GM12878 (cell line): ENCODE measurements at regions not wholly inside any gene's neighbourhood (a gene's known extent, or its start where the extent isn't known, plus 50 kb on each side); places are given as distances from the start of the nearest gene placed in this dataset.

Source experiments
- ATAC-seq: fragments of 200-7000 bp; cut with Tn5 transposase; 3 replicates; pipeline ENCODE4 v1.9.1; 2020; ENCODE audit warnings: mild to moderate bottlenecking, moderate library complexity
- BruUV-seq: library from RNA; stranded (reverse); fragments of 400-500 nt; replicated peaks from 2 replicates; lab custom pipeline; 2021; lab: Mats Ljungman, UMichigan
- CTCF ChIA-PET: fragments of 300-600 bp; sonication (Branson Sonifier 250); formaldehyde crosslinking; extraction: SDS; loops from one replicate; lab custom pipeline; 2021; ENCODE audit warnings: inconsistent platforms; lab: Yijun Ruan, JAX
- POLR2A ChIA-PET: fragments of 350-600 bp; formaldehyde crosslinking; extraction: SDS; loops from one replicate; lab custom pipeline; 2021; ENCODE audit warnings: inconsistent platforms; lab: Charles Lee
- RAD21 ChIA-PET: fragments of 300-600 bp; sonication (Branson Sonifier 250); formaldehyde crosslinking; loops from one replicate; lab custom pipeline; 2023; ENCODE audit warnings: antibody characterized with exemption; ENCODE audit not compliant: unreplicated experiment; lab: Charles Lee
- SMC1A ChIA-PET: fragments of 300-600 bp; sonication (Branson Sonifier 250); formaldehyde crosslinking; loops from one replicate; lab custom pipeline; 2023; ENCODE audit not compliant: unreplicated experiment, uncharacterized antibody; lab: Charles Lee
- DNase-seq: peaks from one replicate; pipeline ENCODE4 v3.0.0-alpha.2; 2011; ENCODE audit warnings: low read depth, low spot score
- FAIRE-seq: peaks from 3 replicates; lab custom pipeline; 2011; peaks lifted over from hg19 to GRCh38; lab: Jason Lieb, UNC
- H2AFZ ChIP-seq: 2 replicates; pipeline ENCODE4 v1.6.0; 2011; ENCODE audit warnings: low read depth, low read length, control low read depth; ENCODE audit not compliant: control insufficient read depth
- H3K27ac ChIP-seq: 2 replicates; pipeline ENCODE4 v1.5.1; 2011; ENCODE audit warnings: control low read depth; ENCODE audit not compliant: control insufficient read depth, insufficient read depth
- H3K27me3 ChIP-seq, 2 experiments: replicated peaks in 1 of 2; 2 replicates each; pipeline versions ENCODE4 v1.6.0 to v1.6.1; 2011; ENCODE audit warnings: low read length in 1 of 2; ENCODE audit not compliant: control insufficient read depth in 2 of 2, insufficient read depth in 2 of 2
- H3K36me3 ChIP-seq, 2 experiments: 2 replicates each; pipeline ENCODE4 v1.5.1; 2011; ENCODE audit warnings: low read length in 1 of 2; ENCODE audit not compliant: control insufficient read depth in 2 of 2, insufficient read depth in 2 of 2
- H3K4me1 ChIP-seq: 2 replicates; pipeline ENCODE4 v1.6.1; 2011; ENCODE audit warnings: mild to moderate bottlenecking, low read length, moderate library complexity, mixed read lengths; ENCODE audit not compliant: control insufficient read depth, insufficient read depth
- H3K4me2 ChIP-seq: 2 replicates; pipeline ENCODE4 v1.6.0; 2011; ENCODE audit warnings: control low read depth; ENCODE audit not compliant: control insufficient read depth, insufficient read depth
- H3K4me3 ChIP-seq: fragments of 200-600 bp; sonication (generic); 2 replicates; pipeline ENCODE4 v1.5.1; 2016
- H3K79me2 ChIP-seq: 2 replicates; pipeline ENCODE4 v1.6.0; 2011; ENCODE audit warnings: low read length; ENCODE audit not compliant: control insufficient read depth, insufficient read depth
- H3K9ac ChIP-seq: 2 replicates; pipeline ENCODE4 v1.8.0; 2011; ENCODE audit warnings: low read length, control low read depth, mixed read lengths; ENCODE audit not compliant: control insufficient read depth, insufficient read depth
- H3K9me3 ChIP-seq: replicated peaks from 3 replicates; pipeline ENCODE4 v1.5.1; 2011; ENCODE audit warnings: mild to moderate bottlenecking, low read length; ENCODE audit not compliant: control insufficient read depth, insufficient read depth
- H4K20me1 ChIP-seq: 2 replicates; pipeline ENCODE4 v1.6.0; 2011; ENCODE audit not compliant: control insufficient read depth, insufficient read depth
- ATF7 ChIP-seq: fragments of 450-650 bp; IDR thresholded peaks from 2 replicates; pipeline ENCODE4 v1.6.1; 2016; ENCODE audit warnings: low read depth, mild to moderate bottlenecking
- CHD1 ChIP-seq: IDR thresholded peaks from 2 replicates; pipeline ENCODE4 v1.6.1; 2012; ENCODE audit warnings: low read depth, low read length, improper control_type of control experiment
- CHD4 ChIP-seq: fragments of 200-600 bp; sonication (generic); IDR thresholded peaks from 2 replicates; pipeline ENCODE4 v1.6.1; 2016; ENCODE audit warnings: mild to moderate bottlenecking
- IKZF1 ChIP-seq: fragments of 450-650 bp; conservative IDR thresholded peaks from 2 replicates; pipeline ENCODE4 v1.6.1; 2017; ENCODE audit warnings: antibody characterized with exemption, mild to moderate bottlenecking
- SMARCA5 ChIP-seq: fragments of 450-650 bp; IDR thresholded peaks from 2 replicates; pipeline ENCODE4 v1.6.1; 2017; ENCODE audit warnings: mild to moderate bottlenecking
- STAT3 ChIP-seq: IDR thresholded peaks from 2 replicates; pipeline ENCODE4 v1.6.1; 2011; ENCODE audit warnings: low read depth, low read length, improper control_type of control experiment
- TCF3 ChIP-seq: IDR thresholded peaks from 2 replicates; pipeline ENCODE4 v1.6.1; 2012; ENCODE audit warnings: low read depth, mild to moderate bottlenecking, low read length, borderline replicate concordance; ENCODE audit not compliant: insufficient read depth
- ZNF217 ChIP-seq: fragments of 450-650 bp; IDR thresholded peaks from 2 replicates; pipeline ENCODE4 v1.6.1; 2017; ENCODE audit warnings: antibody characterized with exemption, mild to moderate bottlenecking
- WGBS: methylation state at CpG from one replicate; pipeline ENCODE4 v1.1.6; 2016; ENCODE audit warnings: low lambda C conversion rate; ENCODE audit not compliant: insufficient replicate concordance, insufficient coverage; ENCODE audit errors: missing lambda C conversion rate; 5-methylcytosine and 5-hydroxymethylcytosine counted together
- in situ Hi-C: fragments of 300-500 bp; cut with MboI; formaldehyde crosslinking; loops from 9 replicates; pipeline ENCODE4 v1.14.3; 2018; ENCODE audit warnings: mixed read lengths
- intact Hi-C: fragments of 100-400 bp; cut with micrococcal nuclease; formaldehyde crosslinking; loops from one replicate; pipeline ENCODE4 v1.14.2; 2022; ENCODE audit not compliant: unreplicated experiment
- TF ChIP-seq, protein P1 (sequence below): IDR thresholded peaks from 2 replicates; pipeline ENCODE4 v1.6.1; 2012; ENCODE audit warnings: low read depth, low read length, improper control_type of control experiment
- TF ChIP-seq, protein P2 (sequence below): fragments of 450-650 bp; formaldehyde crosslinking; IDR thresholded peaks from 2 replicates; pipeline ENCODE4 v1.4.0; 2022; ENCODE audit warnings: mild to moderate bottlenecking, moderate library complexity
- TF ChIP-seq, protein P3 (sequence below): fragments of 450-650 bp; IDR thresholded peaks from 2 replicates; pipeline ENCODE4 v1.6.1; 2017; ENCODE audit warnings: low read depth, mild to moderate bottlenecking, moderate library complexity
- TF ChIP-seq, protein P4 (sequence below): fragments of 450-650 bp; IDR thresholded peaks from 2 replicates; pipeline ENCODE4 v1.6.1; 2016; ENCODE audit warnings: mild to moderate bottlenecking
- TF ChIP-seq, protein P5 (sequence below): fragments of 450-650 bp; IDR thresholded peaks from 2 replicates; pipeline ENCODE4 v1.6.1; 2017; ENCODE audit warnings: mild to moderate bottlenecking, moderate library complexity

DNA sequence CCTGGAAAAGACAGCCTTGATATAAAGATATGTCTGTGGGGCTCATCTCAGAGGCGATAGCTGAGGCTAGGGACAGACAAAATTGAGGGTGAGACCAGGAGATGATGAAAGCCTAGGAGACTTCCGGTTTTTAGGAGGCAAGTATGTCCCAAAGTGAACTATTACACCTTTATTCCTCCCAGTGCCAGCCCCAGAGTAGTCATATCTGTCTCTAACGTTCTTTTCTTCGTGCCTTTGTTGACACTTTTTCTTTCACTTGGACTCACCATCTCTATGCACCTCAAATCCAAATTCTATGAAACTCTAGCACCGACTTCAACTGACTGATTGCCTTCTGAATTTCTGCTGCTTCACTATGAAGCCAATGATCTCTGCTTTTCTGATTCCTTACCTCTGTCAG is 93.8 kb upstream of the RASGRP1 start (continued):
- TF ChIP-seq, protein P1, sequence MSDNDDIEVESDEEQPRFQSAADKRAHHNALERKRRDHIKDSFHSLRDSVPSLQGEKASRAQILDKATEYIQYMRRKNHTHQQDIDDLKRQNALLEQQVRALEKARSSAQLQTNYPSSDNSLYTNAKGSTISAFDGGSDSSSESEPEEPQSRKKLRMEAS: no peak
- TF ChIP-seq ATF7 (no peak), SMARCA5 (no peak), CHD4 (no peak), ZNF217 (no peak)
- TF ChIP-seq, protein P2, sequence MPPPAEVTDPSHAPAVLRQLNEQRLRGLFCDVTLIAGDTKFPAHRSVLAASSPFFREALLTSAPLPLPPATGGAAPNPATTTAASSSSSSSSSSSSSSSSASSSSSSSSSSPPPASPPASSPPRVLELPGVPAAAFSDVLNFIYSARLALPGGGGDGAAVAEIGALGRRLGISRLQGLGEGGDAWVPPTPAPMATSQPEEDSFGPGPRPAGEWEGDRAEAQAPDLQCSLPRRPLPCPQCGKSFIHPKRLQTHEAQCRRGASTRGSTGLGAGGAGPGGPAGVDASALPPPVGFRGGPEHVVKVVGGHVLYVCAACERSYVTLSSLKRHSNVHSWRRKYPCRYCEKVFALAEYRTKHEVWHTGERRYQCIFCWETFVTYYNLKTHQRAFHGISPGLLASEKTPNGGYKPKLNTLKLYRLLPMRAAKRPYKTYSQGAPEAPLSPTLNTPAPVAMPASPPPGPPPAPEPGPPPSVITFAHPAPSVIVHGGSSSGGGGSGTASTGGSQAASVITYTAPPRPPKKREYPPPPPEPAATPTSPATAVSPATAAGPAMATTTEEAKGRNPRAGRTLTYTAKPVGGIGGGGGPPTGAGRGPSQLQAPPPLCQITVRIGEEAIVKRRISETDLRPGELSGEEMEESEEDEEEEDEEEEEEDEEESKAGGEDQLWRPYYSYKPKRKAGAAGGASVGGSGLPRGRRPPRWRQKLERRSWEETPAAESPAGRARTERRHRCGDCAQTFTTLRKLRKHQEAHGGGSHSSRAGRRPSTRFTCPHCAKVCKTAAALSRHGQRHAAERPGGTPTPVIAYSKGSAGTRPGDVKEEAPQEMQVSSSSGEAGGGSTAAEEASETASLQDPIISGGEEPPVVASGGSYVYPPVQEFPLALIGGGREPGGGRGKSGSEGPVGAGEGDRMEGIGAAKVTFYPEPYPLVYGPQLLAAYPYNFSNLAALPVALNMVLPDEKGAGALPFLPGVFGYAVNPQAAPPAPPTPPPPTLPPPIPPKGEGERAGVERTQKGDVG: no peak

DNA sequence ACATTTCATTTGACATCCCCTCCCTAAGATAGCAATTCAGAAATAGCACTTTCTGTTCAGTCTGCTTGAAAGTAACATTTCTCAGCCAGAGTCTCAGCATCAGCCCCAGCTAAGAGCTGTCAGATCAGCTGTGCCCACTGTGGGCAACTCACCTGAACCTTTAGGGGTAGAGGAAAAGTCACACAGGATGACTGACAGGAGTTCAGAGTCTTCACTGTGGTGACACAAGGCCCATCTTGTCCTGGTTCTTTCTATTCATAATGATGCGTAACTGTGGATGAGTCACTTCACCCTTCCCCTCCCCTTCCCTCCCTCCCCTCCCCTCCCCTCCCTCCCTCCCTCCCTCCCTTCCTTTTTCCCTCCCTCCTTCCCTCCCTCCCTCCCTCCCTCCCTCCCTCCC is 96.1 kb upstream of the RASGRP1 start:
- H3K27me3 ChIP-seq: no peaks in the 10 kb centered on the region
- H3K4me3 ChIP-seq: no peak overlapping the region
- no peak for TF ChIP-seq CHD1
- no peak for TF ChIP-seq TCF3
- TF ChIP-seq, protein P3, sequence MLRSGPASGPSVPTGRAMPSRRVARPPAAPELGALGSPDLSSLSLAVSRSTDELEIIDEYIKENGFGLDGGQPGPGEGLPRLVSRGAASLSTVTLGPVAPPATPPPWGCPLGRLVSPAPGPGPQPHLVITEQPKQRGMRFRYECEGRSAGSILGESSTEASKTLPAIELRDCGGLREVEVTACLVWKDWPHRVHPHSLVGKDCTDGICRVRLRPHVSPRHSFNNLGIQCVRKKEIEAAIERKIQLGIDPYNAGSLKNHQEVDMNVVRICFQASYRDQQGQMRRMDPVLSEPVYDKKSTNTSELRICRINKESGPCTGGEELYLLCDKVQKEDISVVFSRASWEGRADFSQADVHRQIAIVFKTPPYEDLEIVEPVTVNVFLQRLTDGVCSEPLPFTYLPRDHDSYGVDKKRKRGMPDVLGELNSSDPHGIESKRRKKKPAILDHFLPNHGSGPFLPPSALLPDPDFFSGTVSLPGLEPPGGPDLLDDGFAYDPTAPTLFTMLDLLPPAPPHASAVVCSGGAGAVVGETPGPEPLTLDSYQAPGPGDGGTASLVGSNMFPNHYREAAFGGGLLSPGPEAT: peak; percentile 6; the same call in 1 of the 2 replicates
- TF ChIP-seq, protein P4, sequence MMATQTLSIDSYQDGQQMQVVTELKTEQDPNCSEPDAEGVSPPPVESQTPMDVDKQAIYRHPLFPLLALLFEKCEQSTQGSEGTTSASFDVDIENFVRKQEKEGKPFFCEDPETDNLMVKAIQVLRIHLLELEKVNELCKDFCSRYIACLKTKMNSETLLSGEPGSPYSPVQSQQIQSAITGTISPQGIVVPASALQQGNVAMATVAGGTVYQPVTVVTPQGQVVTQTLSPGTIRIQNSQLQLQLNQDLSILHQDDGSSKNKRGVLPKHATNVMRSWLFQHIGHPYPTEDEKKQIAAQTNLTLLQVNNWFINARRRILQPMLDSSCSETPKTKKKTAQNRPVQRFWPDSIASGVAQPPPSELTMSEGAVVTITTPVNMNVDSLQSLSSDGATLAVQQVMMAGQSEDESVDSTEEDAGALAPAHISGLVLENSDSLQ: peak; percentile 86
- no peak for TF ChIP-seq STAT3
- TF ChIP-seq IKZF1: 0 out of 2 replicates have a peak, but pooled peaks have one; percentile 7
- TF ChIP-seq, protein P5, sequence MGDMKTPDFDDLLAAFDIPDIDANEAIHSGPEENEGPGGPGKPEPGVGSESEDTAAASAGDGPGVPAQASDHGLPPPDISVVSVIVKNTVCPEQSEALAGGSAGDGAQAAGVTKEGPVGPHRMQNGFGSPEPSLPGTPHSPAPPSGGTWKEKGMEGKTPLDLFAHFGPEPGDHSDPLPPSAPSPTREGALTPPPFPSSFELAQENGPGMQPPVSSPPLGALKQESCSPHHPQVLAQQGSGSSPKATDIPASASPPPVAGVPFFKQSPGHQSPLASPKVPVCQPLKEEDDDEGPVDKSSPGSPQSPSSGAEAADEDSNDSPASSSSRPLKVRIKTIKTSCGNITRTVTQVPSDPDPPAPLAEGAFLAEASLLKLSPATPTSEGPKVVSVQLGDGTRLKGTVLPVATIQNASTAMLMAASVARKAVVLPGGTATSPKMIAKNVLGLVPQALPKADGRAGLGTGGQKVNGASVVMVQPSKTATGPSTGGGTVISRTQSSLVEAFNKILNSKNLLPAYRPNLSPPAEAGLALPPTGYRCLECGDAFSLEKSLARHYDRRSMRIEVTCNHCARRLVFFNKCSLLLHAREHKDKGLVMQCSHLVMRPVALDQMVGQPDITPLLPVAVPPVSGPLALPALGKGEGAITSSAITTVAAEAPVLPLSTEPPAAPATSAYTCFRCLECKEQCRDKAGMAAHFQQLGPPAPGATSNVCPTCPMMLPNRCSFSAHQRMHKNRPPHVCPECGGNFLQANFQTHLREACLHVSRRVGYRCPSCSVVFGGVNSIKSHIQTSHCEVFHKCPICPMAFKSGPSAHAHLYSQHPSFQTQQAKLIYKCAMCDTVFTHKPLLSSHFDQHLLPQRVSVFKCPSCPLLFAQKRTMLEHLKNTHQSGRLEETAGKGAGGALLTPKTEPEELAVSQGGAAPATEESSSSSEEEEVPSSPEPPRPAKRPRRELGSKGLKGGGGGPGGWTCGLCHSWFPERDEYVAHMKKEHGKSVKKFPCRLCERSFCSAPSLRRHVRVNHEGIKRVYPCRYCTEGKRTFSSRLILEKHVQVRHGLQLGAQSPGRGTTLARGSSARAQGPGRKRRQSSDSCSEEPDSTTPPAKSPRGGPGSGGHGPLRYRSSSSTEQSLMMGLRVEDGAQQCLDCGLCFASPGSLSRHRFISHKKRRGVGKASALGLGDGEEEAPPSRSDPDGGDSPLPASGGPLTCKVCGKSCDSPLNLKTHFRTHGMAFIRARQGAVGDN: peak; percentile 38; the same call in 1 of the 2 replicates

More for the DNA sequence above, 96.1 kb upstream of the RASGRP1 start:
- no peak for FAIRE-seq
- peak; percentile 67 for ATAC-seq
- ChIA-PET RAD21 (interaction anchor here (1.6 to 22.5 kb wide), 7 partner anchors 7 to 98 kb away, joined by 5 to 737 read pairs (median 29); partner anchors contain the start of gene RASGRP1), CTCF (interaction anchor here (1.0 to 9.4 kb wide), 7 partner anchors 8 to 104 kb away, joined by 3 to 75 read pairs (median 16); no protein-coding TSS in a partner anchor), SMC1A (interaction anchor here (1.9 to 47.0 kb wide), 5 partner anchors 10 to 97 kb away, joined by 6 to 1803 read pairs (median 199); no protein-coding TSS in a partner anchor), POLR2A (interaction anchor here (0.9 to 20.1 kb wide), 9 partner anchors 9 to 97 kb away, joined by 3 to 367 read pairs (median 12); no protein-coding TSS in a partner anchor)
- Histone ChIP-seq H3K9me3 (no peaks in the 10 kb centered on the region), H2AFZ (peak overlapping the region; percentile 52), H4K20me1 (no peaks in the 10 kb centered on the region), H3K79me2 (no peaks in the 10 kb centered on the region), H3K9ac (no peak overlapping the region), H3K4me1 (no peaks in the 10 kb centered on the region; the same call in 1 of the 2 replicates), H3K36me3 (no peaks in the 10 kb centered on the region), H3K4me2 (peak overlapping the region; percentile 63; the same call in 1 of the 2 replicates), H3K27ac (no peak overlapping the region)
- WGBS: 100% methylated on average over 1 of the region's 1 CpG
- intact Hi-C loops: no loop called here
- in situ Hi-C loops: no loop called here
- DNase-seq: no peak
- no TSS peak for BruUV-seq
